Mammary epithelial cell (primary cell): ENCODE measurements at regions not wholly inside any gene's neighbourhood (a gene's known extent, or its start where the extent isn't known, plus 50 kb on each side); places are given as distances from the start of the nearest gene placed in this dataset.

Experiments
- EZH2 ChIP-seq: IDR thresholded peaks from 2 replicates; pipeline ENCODE4 v1.6.1; 2012; ENCODE audit warnings: low read length, inconsistent platforms, borderline replicate concordance
- TF ChIP-seq, protein P1 (sequence below), 2 donors: IDR thresholded peaks in 1 of 2; conservative IDR thresholded peaks in 1 of 2; 2 replicates each; pipeline ENCODE4 v1.5.1; 2011 to 2012; ENCODE audit warnings: inconsistent platforms in 2 of 2, low read length in 2 of 2, mild to moderate bottlenecking in 2 of 2, control low read depth in 1 of 2, low read depth in 1 of 2; ENCODE audit not compliant: insufficient read depth in 1 of 2; ENCODE audit errors: extremely low read depth in 1 of 2

GRCh38 chr5:57368010-57368409 lies 114.6 kb downstream of the ACTBL2 start:
- TF ChIP-seq, protein P1, sequence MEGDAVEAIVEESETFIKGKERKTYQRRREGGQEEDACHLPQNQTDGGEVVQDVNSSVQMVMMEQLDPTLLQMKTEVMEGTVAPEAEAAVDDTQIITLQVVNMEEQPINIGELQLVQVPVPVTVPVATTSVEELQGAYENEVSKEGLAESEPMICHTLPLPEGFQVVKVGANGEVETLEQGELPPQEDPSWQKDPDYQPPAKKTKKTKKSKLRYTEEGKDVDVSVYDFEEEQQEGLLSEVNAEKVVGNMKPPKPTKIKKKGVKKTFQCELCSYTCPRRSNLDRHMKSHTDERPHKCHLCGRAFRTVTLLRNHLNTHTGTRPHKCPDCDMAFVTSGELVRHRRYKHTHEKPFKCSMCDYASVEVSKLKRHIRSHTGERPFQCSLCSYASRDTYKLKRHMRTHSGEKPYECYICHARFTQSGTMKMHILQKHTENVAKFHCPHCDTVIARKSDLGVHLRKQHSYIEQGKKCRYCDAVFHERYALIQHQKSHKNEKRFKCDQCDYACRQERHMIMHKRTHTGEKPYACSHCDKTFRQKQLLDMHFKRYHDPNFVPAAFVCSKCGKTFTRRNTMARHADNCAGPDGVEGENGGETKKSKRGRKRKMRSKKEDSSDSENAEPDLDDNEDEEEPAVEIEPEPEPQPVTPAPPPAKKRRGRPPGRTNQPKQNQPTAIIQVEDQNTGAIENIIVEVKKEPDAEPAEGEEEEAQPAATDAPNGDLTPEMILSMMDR (conservative IDR thresholded peaks at IDR 0.05 in 1 of 2, IDR thresholded peaks at IDR 0.05 in 1 of 2; ENCODE audit: extremely low read depth in 1 of 2, insufficient read depth in 1 of 2, low read depth in 1 of 2, low read length in 2 of 2), result no peak
- no peak for TF ChIP-seq EZH2
